ENCODE measurements at regions not wholly inside any gene's neighbourhood (a gene's known extent, or its start where the extent isn't known, plus 50 kb on each side); places are given as distances from the start of the nearest gene placed in this dataset.
"Not testable (repeated sequence)": the region's sequence is repeated elsewhere in the genome, so short reads cannot be mapped to it uniquely, and the experiment has no call there.

DNA sequence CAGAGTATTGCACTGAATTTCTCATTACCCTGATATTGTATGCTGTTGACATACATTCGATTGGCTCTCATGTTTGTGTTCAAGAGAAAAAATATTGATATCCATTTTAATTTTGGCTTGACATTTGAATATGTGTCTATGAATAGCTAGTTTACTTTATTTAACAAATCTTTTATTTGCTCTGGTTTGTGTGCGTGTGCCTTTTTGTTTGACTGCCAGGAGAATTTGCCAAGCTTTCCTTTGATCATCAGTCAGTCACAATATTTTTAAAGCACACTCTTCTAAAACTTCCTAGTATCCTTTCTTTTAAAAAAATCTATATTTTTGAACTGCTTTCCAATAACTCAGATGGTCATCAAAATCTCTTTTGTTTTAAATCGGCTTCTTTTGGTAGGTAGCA, 179.3 kb upstream of the FLRT2 start:
- no peak overlapping the region for H3K4me3 ChIP-seq (ENCODE audit: low read depth, low read length)
- no peaks in the 10 kb centered on the region for H3K27me3 ChIP-seq (ENCODE audit: control insufficient read depth, insufficient read depth, low read length)
- no peak for DNase-seq (ENCODE audit: low read depth, low spot score)
- POLR2A ChIA-PET = no interaction called here
- TF ChIP-seq, protein P1, sequence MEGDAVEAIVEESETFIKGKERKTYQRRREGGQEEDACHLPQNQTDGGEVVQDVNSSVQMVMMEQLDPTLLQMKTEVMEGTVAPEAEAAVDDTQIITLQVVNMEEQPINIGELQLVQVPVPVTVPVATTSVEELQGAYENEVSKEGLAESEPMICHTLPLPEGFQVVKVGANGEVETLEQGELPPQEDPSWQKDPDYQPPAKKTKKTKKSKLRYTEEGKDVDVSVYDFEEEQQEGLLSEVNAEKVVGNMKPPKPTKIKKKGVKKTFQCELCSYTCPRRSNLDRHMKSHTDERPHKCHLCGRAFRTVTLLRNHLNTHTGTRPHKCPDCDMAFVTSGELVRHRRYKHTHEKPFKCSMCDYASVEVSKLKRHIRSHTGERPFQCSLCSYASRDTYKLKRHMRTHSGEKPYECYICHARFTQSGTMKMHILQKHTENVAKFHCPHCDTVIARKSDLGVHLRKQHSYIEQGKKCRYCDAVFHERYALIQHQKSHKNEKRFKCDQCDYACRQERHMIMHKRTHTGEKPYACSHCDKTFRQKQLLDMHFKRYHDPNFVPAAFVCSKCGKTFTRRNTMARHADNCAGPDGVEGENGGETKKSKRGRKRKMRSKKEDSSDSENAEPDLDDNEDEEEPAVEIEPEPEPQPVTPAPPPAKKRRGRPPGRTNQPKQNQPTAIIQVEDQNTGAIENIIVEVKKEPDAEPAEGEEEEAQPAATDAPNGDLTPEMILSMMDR (IDR thresholded peaks at IDR 0.05; ENCODE audit: low read depth, low read length) = no peak
- no peak overlapping the region for H3K27ac ChIP-seq (ENCODE audit: low read depth, low read length)
- CTCF ChIA-PET = no interaction called here
- H3K9me3 ChIP-seq (ENCODE audit: control insufficient read depth, insufficient read depth, low read length) = no peaks in the 10 kb centered on the region; the same call in 1 of the 2 replicates

DNA sequence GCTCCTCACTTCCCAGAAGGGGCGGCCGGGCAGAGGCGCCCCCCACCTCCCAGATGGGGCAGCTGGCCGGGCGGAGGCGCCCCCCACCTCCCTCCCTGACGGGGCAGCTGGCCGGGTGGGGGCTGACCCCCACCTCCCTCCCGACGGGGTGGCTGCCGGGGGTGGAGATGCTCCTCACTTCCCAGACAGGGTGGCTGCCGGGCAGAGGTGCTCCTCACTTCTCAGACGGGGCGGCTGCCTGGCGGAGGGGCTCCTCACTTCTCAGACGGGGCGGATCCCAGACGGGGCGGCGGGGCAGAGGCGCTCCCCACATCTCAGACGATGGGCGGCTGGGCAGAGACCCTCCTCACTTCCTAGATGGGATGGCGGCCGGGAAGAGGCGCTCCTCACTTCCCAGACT, 177.4 kb upstream of the FLRT2 start:
- H3K27me3 ChIP-seq (ENCODE audit: control insufficient read depth, insufficient read depth, low read length); H3K4me3 ChIP-seq (ENCODE audit: low read depth, low read length); H3K27ac ChIP-seq (ENCODE audit: low read depth, low read length); DNase-seq (ENCODE audit: low read depth, low spot score); H3K9me3 ChIP-seq (ENCODE audit: control insufficient read depth, insufficient read depth, low read length); CTCF ChIA-PET; POLR2A ChIA-PET: not testable (repeated sequence)

DNA sequence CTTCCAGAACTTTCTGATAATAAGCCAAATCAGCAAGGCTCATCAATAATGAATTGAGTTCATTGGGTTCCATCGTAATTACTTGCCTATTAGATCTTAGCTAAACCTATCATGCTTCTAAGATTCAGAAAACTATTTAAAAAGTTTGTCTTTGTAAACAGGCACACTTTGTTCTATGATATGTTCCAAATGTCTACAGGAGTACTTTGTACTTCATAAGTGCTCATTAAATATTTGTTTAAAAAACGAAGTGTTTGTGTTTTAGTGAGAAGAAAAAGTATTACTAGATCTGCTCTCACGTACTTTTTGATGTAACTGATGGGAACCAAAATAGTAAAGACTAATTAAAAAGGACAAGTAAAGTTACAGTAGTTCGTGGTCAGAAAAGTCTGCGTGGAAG, 172.8 kb upstream of the FLRT2 start:
- Histone ChIP-seq H3K27ac (ENCODE audit: low read depth, low read length) (no peak overlapping the region), H3K4me3 (ENCODE audit: low read depth, low read length) (no peak overlapping the region), H3K27me3 (ENCODE audit: control insufficient read depth, insufficient read depth, low read length) (no peaks in the 10 kb centered on the region), H3K9me3 (ENCODE audit: control insufficient read depth, insufficient read depth, low read length) (no peaks in the 10 kb centered on the region; the same call in 1 of the 2 replicates)
- DNase-seq (ENCODE audit: low read depth, low spot score) = no peak
- ChIA-PET CTCF (no interaction called here), POLR2A (no interaction called here)
- TF ChIP-seq, protein P1 (IDR thresholded peaks at IDR 0.05; ENCODE audit: low read depth, low read length) = no peak

DNA sequence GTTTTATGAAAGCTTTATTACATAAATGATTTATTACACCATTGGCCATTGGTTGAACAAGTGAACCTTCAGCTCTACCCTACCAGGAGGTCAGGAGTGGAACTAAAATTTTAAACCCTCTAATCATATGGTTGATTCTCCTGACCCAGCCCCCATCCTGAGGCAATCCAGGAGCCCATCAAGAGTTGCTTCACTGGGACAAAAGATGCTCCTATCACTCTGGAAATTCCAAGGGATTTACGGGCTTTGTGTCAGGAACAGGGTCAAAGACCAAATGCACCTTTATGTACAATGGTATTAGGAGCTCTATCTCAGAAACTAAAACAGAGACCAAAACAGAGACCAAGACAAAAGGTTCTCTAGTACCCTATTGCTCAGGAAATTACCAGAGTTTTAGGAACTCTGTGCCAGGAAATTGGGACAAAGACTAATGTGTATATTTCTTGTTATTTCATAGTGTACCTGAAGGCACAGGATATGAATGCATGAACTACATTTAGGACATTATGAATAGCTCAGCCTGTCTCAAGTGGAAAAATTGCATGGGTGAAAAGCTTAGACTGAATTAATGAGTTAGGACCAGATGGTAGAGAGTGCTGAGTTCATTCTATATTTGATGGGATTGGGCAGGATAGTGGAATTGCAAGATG, 171.7 kb upstream of the FLRT2 start:
- no peaks in the 10 kb centered on the region; the same call in 1 of the 2 replicates for H3K9me3 ChIP-seq (ENCODE audit: control insufficient read depth, insufficient read depth, low read length)
- no peak for DNase-seq (ENCODE audit: low read depth, low spot score)
- H3K27me3 ChIP-seq (ENCODE audit: control insufficient read depth, insufficient read depth, low read length) = no peaks in the 10 kb centered on the region
- ChIA-PET CTCF (no interaction called here), POLR2A (no interaction called here)
- H3K4me3 ChIP-seq (ENCODE audit: low read depth, low read length) = no peak overlapping the region
- no peak overlapping the region for H3K27ac ChIP-seq (ENCODE audit: low read depth, low read length)
- TF ChIP-seq, protein P1 (IDR thresholded peaks at IDR 0.05; ENCODE audit: low read depth, low read length) = no peak

DNA sequence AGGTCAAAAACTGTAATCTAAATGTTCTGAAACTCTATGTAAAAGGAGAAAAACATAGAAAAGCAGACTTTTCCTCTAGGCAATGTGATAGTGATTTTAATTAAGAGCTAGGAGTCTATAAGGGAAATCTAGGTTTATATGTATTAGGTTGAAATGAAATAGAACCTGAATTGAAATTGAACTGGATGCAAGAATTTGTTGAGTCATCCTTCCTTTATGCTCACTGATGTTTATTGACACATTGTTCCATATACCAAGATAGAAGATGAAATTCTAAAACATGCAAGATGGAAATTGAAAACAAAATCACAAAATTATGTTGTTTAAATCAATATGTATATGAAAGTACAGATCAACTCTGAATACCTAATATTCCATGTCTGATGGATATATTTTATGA, 170.4 kb upstream of the FLRT2 start:
- CTCF ChIA-PET = no interaction called here
- no peak for DNase-seq (ENCODE audit: low read depth, low spot score)
- TF ChIP-seq, protein P1 (IDR thresholded peaks at IDR 0.05; ENCODE audit: low read depth, low read length) = no peak

DNA sequence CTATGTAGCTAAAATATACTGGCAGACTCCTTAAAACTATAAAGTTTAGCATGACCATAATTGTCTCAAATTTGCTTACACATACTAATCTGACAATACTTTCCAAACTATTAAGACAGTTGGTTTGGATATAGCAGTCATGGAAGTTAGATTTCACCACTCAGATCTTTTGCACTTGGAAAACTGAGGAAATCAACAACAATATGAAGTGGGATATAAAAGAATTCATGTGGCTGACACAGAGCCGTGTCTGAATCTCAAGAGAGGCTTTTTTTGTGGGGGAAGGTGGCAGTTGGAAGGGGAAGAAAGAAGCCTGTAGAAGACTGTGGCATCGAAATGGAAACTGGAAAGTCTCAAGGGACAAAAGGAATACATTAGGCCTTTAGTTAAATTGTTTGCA, 166.6 kb upstream of the FLRT2 start:
- Histone ChIP-seq H3K27ac (ENCODE audit: low read depth, low read length) (no peak overlapping the region), H3K27me3 (ENCODE audit: control insufficient read depth, insufficient read depth, low read length) (no peaks in the 10 kb centered on the region), H3K4me3 (ENCODE audit: low read depth, low read length) (no peak overlapping the region), H3K9me3 (ENCODE audit: control insufficient read depth, insufficient read depth, low read length) (no peaks in the 10 kb centered on the region)
- no peak for DNase-seq (ENCODE audit: low read depth, low spot score)
- TF ChIP-seq, protein P1 (IDR thresholded peaks at IDR 0.05; ENCODE audit: low read depth, low read length) = no peak
- CTCF ChIA-PET = no interaction called here
- POLR2A ChIA-PET = no interaction called here

More for the DNA sequence above, 170.4 kb upstream of the FLRT2 start:
- H3K9me3 ChIP-seq (ENCODE audit: control insufficient read depth, insufficient read depth, low read length) = no peaks in the 10 kb centered on the region
- H3K27me3 ChIP-seq (ENCODE audit: control insufficient read depth, insufficient read depth, low read length) = no peaks in the 10 kb centered on the region
- no peak overlapping the region for H3K4me3 ChIP-seq (ENCODE audit: low read depth, low read length)
- H3K27ac ChIP-seq (ENCODE audit: low read depth, low read length) = no peak overlapping the region
- POLR2A ChIA-PET = no interaction called here
